Activated T-cell treated with anti-CD3 and anti-CD28 coated beads, Interleukin-2, amount 50 U/mL, for 4 hours (primary cell): ENCODE measurements at regions not wholly inside any gene's neighbourhood (a gene's known extent, or its start where the extent isn't known, plus 50 kb on each side); places are given as distances from the start of the nearest gene placed in this dataset.

Source experiments
- ATAC-seq, 2 donors: fragments of 200-7000 bp; cut with Tn5 transposase; one replicate each; pipeline ENCODE4 v1.10.0; 2021
- DNase-seq: peaks from one replicate; pipeline ENCODE4 v3.0.0-alpha.2; 2020
- H3K27me3 Mint-ChIP-seq: one replicate; pipeline ENCODE4 v1.8.0; 2021; ENCODE audit warnings: low read depth, mixed read lengths
- H3K36me3 Mint-ChIP-seq: one replicate; pipeline ENCODE4 v1.8.0; 2022; ENCODE audit warnings: mixed read lengths; ENCODE audit not compliant: insufficient read depth
- H3K4me1 Mint-ChIP-seq: one replicate; pipeline ENCODE4 v1.8.0; 2021; ENCODE audit warnings: low read depth, mixed read lengths
- H3K4me3 Mint-ChIP-seq: one replicate; pipeline ENCODE4 v1.8.0; 2021; ENCODE audit warnings: mild to moderate bottlenecking, moderate library complexity, mixed read lengths
- H3K9me3 Mint-ChIP-seq: one replicate; pipeline ENCODE4 v1.8.0; 2021; ENCODE audit warnings: mixed read lengths

- no peak overlapping the region for H3K4me3 Mint-ChIP-seq
- no peaks in the 10 kb centered on the region for H3K4me1 Mint-ChIP-seq
- ATAC-seq = no peak
- no peak for DNase-seq
- no peaks in the 10 kb centered on the region for H3K36me3 Mint-ChIP-seq
- H3K27me3 Mint-ChIP-seq = no peaks in the 10 kb centered on the region
- H3K9me3 Mint-ChIP-seq = peaks cover 6% of the 10 kb centered on the region
Observed at GRCh38 chr5:123921193-123921592, 409.2 kb downstream of the CSNK1G3 start.

- H3K4me1 Mint-ChIP-seq = no peaks in the 10 kb centered on the region
- H3K4me3 Mint-ChIP-seq = no peak overlapping the region
- H3K9me3 Mint-ChIP-seq = peaks cover 26% of the 10 kb centered on the region
- ATAC-seq = no peak
- no peaks in the 10 kb centered on the region for H3K36me3 Mint-ChIP-seq
- DNase-seq = no peak
- no peaks in the 10 kb centered on the region for H3K27me3 Mint-ChIP-seq
Observed at GRCh38 chr5:123916345-123917121, 404.6 kb downstream of the CSNK1G3 start.

- DNase-seq (no peak), ATAC-seq (no peak)
- no peaks in the 10 kb centered on the region for H3K36me3 Mint-ChIP-seq
- no peak overlapping the region for H3K4me3 Mint-ChIP-seq
- H3K9me3 Mint-ChIP-seq = peaks cover 26% of the 10 kb centered on the region
- no peaks in the 10 kb centered on the region for H3K4me1 Mint-ChIP-seq
- H3K27me3 Mint-ChIP-seq = no peaks in the 10 kb centered on the region
Observed at GRCh38 chr5:123914333-123914732, 402.4 kb downstream of the CSNK1G3 start.

GRCh38 chr5:123907349-123907748, 395.4 kb downstream of the CSNK1G3 start:
- Mint-ChIP-seq H3K36me3 (no peaks in the 10 kb centered on the region), H3K27me3 (no peaks in the 10 kb centered on the region), H3K9me3 (peaks cover 7% of the 10 kb centered on the region), H3K4me1 (no peaks in the 10 kb centered on the region), H3K4me3 (no peak overlapping the region)
- no peak for ATAC-seq
- no peak for DNase-seq

- no peak overlapping the region for H3K4me3 Mint-ChIP-seq
- DNase-seq (no peak), ATAC-seq (no peak)
- H3K27me3 Mint-ChIP-seq = no peaks in the 10 kb centered on the region
- no peaks in the 10 kb centered on the region for H3K4me1 Mint-ChIP-seq
- no peaks in the 10 kb centered on the region for H3K36me3 Mint-ChIP-seq
- H3K9me3 Mint-ChIP-seq = peaks cover 7% of the 10 kb centered on the region
Observed at GRCh38 chr5:123906698-123907295, 394.8 kb downstream of the CSNK1G3 start.

- Mint-ChIP-seq H3K9me3 (no peaks in the 10 kb centered on the region), H3K4me3 (no peak overlapping the region), H3K27me3 (no peaks in the 10 kb centered on the region), H3K36me3 (no peaks in the 10 kb centered on the region), H3K4me1 (no peaks in the 10 kb centered on the region)
- DNase-seq (no peak), ATAC-seq (no peak)
Observed at GRCh38 chr5:123885081-123885480, 373.1 kb downstream of the CSNK1G3 start.

GRCh38 chr5:123882965-123883345, 371.0 kb downstream of the CSNK1G3 start:
- H3K4me3 Mint-ChIP-seq = no peak overlapping the region
- H3K27me3 Mint-ChIP-seq = no peaks in the 10 kb centered on the region
- H3K9me3 Mint-ChIP-seq = no peaks in the 10 kb centered on the region
- DNase-seq = no peak
- no peaks in the 10 kb centered on the region for H3K4me1 Mint-ChIP-seq
- H3K36me3 Mint-ChIP-seq = no peaks in the 10 kb centered on the region
- no peak for ATAC-seq

- Mint-ChIP-seq H3K36me3 (no peaks in the 10 kb centered on the region), H3K9me3 (no peaks in the 10 kb centered on the region), H3K4me3 (no peak overlapping the region), H3K27me3 (no peaks in the 10 kb centered on the region), H3K4me1 (no peaks in the 10 kb centered on the region)
- DNase-seq (no peak), ATAC-seq (no peak)
Observed at GRCh38 chr5:123882319-123882964, 370.5 kb downstream of the CSNK1G3 start.

- no peak for ATAC-seq
- Mint-ChIP-seq H3K36me3 (no peaks in the 10 kb centered on the region), H3K27me3 (no peaks in the 10 kb centered on the region), H3K9me3 (no peaks in the 10 kb centered on the region), H3K4me3 (no peak overlapping the region), H3K4me1 (no peaks in the 10 kb centered on the region)
- DNase-seq = no peak
Observed at GRCh38 chr5:123881759-123882244, 369.8 kb downstream of the CSNK1G3 start.

GRCh38 chr5:123880875-123881274, 368.9 kb downstream of the CSNK1G3 start:
- H3K4me3 Mint-ChIP-seq = no peak overlapping the region
- H3K36me3 Mint-ChIP-seq = no peaks in the 10 kb centered on the region
- H3K27me3 Mint-ChIP-seq = no peaks in the 10 kb centered on the region
- H3K9me3 Mint-ChIP-seq = no peaks in the 10 kb centered on the region
- H3K4me1 Mint-ChIP-seq = no peaks in the 10 kb centered on the region
- DNase-seq = no peak
- ATAC-seq = no peak

GRCh38 chr5:123879071-123879470, 367.1 kb downstream of the CSNK1G3 start:
- H3K4me1 Mint-ChIP-seq = no peaks in the 10 kb centered on the region
- H3K36me3 Mint-ChIP-seq = no peaks in the 10 kb centered on the region
- ATAC-seq = no peak
- H3K9me3 Mint-ChIP-seq = no peaks in the 10 kb centered on the region
- no peak overlapping the region for H3K4me3 Mint-ChIP-seq
- no peaks in the 10 kb centered on the region for H3K27me3 Mint-ChIP-seq
- no peak for DNase-seq

- Mint-ChIP-seq H3K4me1 (no peaks in the 10 kb centered on the region), H3K36me3 (no peaks in the 10 kb centered on the region), H3K4me3 (no peak overlapping the region), H3K27me3 (no peaks in the 10 kb centered on the region), H3K9me3 (no peaks in the 10 kb centered on the region)
- DNase-seq = no peak
- no peak for ATAC-seq
Observed at GRCh38 chr5:123876276-123876790, 364.4 kb downstream of the CSNK1G3 start.

- DNase-seq = no peak
- Mint-ChIP-seq H3K9me3 (no peaks in the 10 kb centered on the region), H3K27me3 (no peaks in the 10 kb centered on the region), H3K36me3 (no peaks in the 10 kb centered on the region), H3K4me1 (no peaks in the 10 kb centered on the region), H3K4me3 (no peak overlapping the region)
- no peak for ATAC-seq
Observed at GRCh38 chr5:123875561-123876275, 363.7 kb downstream of the CSNK1G3 start.

- DNase-seq = no peak
- Mint-ChIP-seq H3K27me3 (no peaks in the 10 kb centered on the region), H3K36me3 (no peaks in the 10 kb centered on the region), H3K9me3 (no peaks in the 10 kb centered on the region), H3K4me1 (no peaks in the 10 kb centered on the region), H3K4me3 (no peak overlapping the region)
- no peak for ATAC-seq
Observed at GRCh38 chr5:123874600-123875201, 362.7 kb downstream of the CSNK1G3 start.
